ENCODE measurements at regions not wholly inside any gene's neighbourhood (a gene's known extent, or its start where the extent isn't known, plus 50 kb on each side); places are given as distances from the start of the nearest gene placed in this dataset.

GRCh38 chr4:156073976-156074375 lies 120.3 kb upstream of the CTSO start:
- WGBS (ENCODE audit: missing lambda C conversion rate) = 5% methylated on average over 2 of the region's 2 CpGs
- FAIRE-seq (no peak), DNase-seq (ENCODE audit: low read depth in 1 of 2, low spot score in 1 of 2) (no peak), ATAC-seq (no peak)
- Histone ChIP-seq H3K9me3 (no peaks in the 10 kb centered on the region), H3K27ac (no peak overlapping the region), H3K4me3 (no peak overlapping the region), H3K4me1 (no peaks in the 10 kb centered on the region), H3K4me2 (no peak overlapping the region)
- CTCF ChIA-PET = no interaction called here
- TF ChIP-seq POLR2AphosphoS2 (conservative IDR thresholded peaks at IDR 0.05; ENCODE audit: low read length) (no peak), CTCF (IDR thresholded peaks at IDR 0.05) (no peak), KDM1A (IDR thresholded peaks at IDR 0.05; ENCODE audit: low read depth) (no peak), HDAC2 (IDR thresholded peaks at IDR 0.05) (no peak)
- POLR2A ChIA-PET = interaction anchor here (0.6 kb wide), 1 partner anchor 9 kb away, joined by 3 read pairs; no protein-coding TSS in a partner anchor

- TF ChIP-seq HDAC2 (IDR thresholded peaks at IDR 0.05) (no peak), CHD4 (IDR thresholded peaks at IDR 0.05; ENCODE audit: borderline replicate concordance) (no peak), MAZ (IDR thresholded peaks at IDR 0.05; ENCODE audit: borderline replicate concordance, low read depth, low read length) (no peak), CBX2 (IDR thresholded peaks at IDR 0.05; ENCODE audit: borderline replicate concordance, low read depth) (no peak), POLR2AphosphoS2 (conservative IDR thresholded peaks at IDR 0.05; ENCODE audit: low read length) (no peak), HOXA7 (CRISPR knock-in tag; IDR thresholded peaks at IDR 0.05) (no peak), HOXB13 (CRISPR knock-in tag; IDR thresholded peaks at IDR 0.05; ENCODE audit: low read depth) (no peak), ZNF302 (CRISPR knock-in tag; IDR thresholded peaks at IDR 0.05) (no peak), E2F6 (IDR thresholded peaks at IDR 0.05; ENCODE audit: borderline replicate concordance, low read depth) (no peak)
- ChIA-PET CTCF (no interaction called here), POLR2A (no interaction called here)
- Histone ChIP-seq H3K4me2 (no peak overlapping the region), H3K9me3 (no peaks in the 10 kb centered on the region), H3K4me3 (no peak overlapping the region), H3K27ac (no peak overlapping the region), H3K4me1 (no peaks in the 10 kb centered on the region)
- DNase-seq (ENCODE audit: low read depth in 1 of 2, low spot score in 1 of 2) (no peak), ATAC-seq (no peak), FAIRE-seq (no peak)
- 36% methylated on average over 3 of the region's 3 CpGs for WGBS (ENCODE audit: missing lambda C conversion rate)
Observed at GRCh38 chr4:156060661-156061060, 107.0 kb upstream of the CTSO start.

- DNase-seq (ENCODE audit: low read depth in 1 of 2, low spot score in 1 of 2) = no peak
- CTCF ChIA-PET = no interaction called here
- FAIRE-seq = no peak
- Histone ChIP-seq H3K4me1 (no peaks in the 10 kb centered on the region), H3K9me3 (no peaks in the 10 kb centered on the region), H3K4me2 (no peak overlapping the region), H3K27ac (no peak overlapping the region), H3K4me3 (no peak overlapping the region)
- TF ChIP-seq SREBF2 (IDR thresholded peaks at IDR 0.05) (no peak), KDM5A (IDR thresholded peaks at IDR 0.05) (no peak), RAD21 (conservative IDR thresholded peaks at IDR 0.05 in 1 of 2, IDR thresholded peaks at IDR 0.05 in 1 of 2) (no peak)
- 41% methylated on average over 3 of the region's 3 CpGs for WGBS (ENCODE audit: missing lambda C conversion rate)
- no peak for ATAC-seq
- POLR2A ChIA-PET = no interaction called here
Observed at GRCh38 chr4:156053174-156053573, 99.5 kb upstream of the CTSO start.

- Histone ChIP-seq H3K4me1 (no peaks in the 10 kb centered on the region), H3K4me2 (no peak overlapping the region), H3K27ac (no peak overlapping the region), H3K4me3 (no peak overlapping the region), H3K9me3 (no peaks in the 10 kb centered on the region)
- POLR2A ChIA-PET = no interaction called here
- CTCF ChIA-PET = no interaction called here
- no peak for TF ChIP-seq EP300 (IDR thresholded peaks at IDR 0.05)
- no peak for TF ChIP-seq TFCP2L1 (CRISPR knock-in tag; IDR thresholded peaks at IDR 0.05)
- TF ChIP-seq RARB (CRISPR knock-in tag; IDR thresholded peaks at IDR 0.05) = no peak
- no peak for TF ChIP-seq NPAS2 (CRISPR knock-in tag; IDR thresholded peaks at IDR 0.05; ENCODE audit: borderline replicate concordance)
- no peak for TF ChIP-seq MAFK (IDR thresholded peaks at IDR 0.05; ENCODE audit: partially characterized antibody)
- TF ChIP-seq ZNF302 (CRISPR knock-in tag; IDR thresholded peaks at IDR 0.05) = no peak
- TF ChIP-seq HMGXB4 (CRISPR knock-in tag; IDR thresholded peaks at IDR 0.05; ENCODE audit: borderline replicate concordance) = no peak
- no peak for TF ChIP-seq JUN (IDR thresholded peaks at IDR 0.05)
- ATAC-seq = no peak
- 49% methylated on average over 2 of the region's 2 CpGs for WGBS (ENCODE audit: missing lambda C conversion rate)
- no peak for FAIRE-seq
- no peak for DNase-seq (ENCODE audit: low read depth in 1 of 2, low spot score in 1 of 2)
Observed at GRCh38 chr4:156052116-156052515, 98.5 kb upstream of the CTSO start.

Data from A549 (cell line).